ENCODE measurements at regions not wholly inside any gene's neighbourhood (a gene's known extent, or its start where the extent isn't known, plus 50 kb on each side); places are given as distances from the start of the nearest gene placed in this dataset.

DNA sequence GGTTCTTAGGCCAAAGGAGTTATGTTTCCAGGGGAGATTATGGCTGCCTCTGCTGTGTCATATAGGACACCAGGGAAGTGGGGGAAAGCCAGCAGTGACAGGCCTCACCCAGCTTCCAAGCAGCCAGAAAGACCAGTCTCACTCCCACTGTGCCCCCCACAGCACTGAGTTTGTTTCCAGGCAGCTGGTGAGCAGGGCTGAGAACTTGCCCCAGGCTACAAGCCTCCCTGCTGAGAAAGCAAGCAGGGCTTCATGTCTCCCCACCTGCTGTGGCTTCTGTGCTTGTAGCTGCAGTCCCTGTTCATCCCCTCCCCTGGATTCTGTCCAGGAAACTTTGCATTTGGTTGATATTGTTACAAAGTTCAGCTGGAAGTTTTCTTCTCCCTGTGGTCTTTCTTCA lies 376.3 kb downstream of the PDCD6IP start:
- no peak for TF ChIP-seq POLR2A (IDR thresholded peaks at IDR 0.05; ENCODE audit: low read depth, low read length)
- TF ChIP-seq POLR2AphosphoS5 (IDR thresholded peaks at IDR 0.05; ENCODE audit: low read depth, low read length) = no peak
- TF ChIP-seq TAF1 (IDR thresholded peaks at IDR 0.05; ENCODE audit: borderline replicate concordance, low read depth, low read length) = no peak

Measured in GM12892 (cell line).